B cell (primary cell): ENCODE measurements at regions not wholly inside any gene's neighbourhood (a gene's known extent, or its start where the extent isn't known, plus 50 kb on each side); places are given as distances from the start of the nearest gene placed in this dataset.

Experiments used
- ATAC-seq: fragments of 200-7000 bp; cut with Tn5 transposase; one replicate; pipeline ENCODE4 v1.10.0; 2021; ENCODE audit warnings: low read depth, mild to moderate bottlenecking, moderate number of reproducible peaks, moderate library complexity
- CTCF ChIA-PET: fragments of 350-600 bp; sonication (Branson Sonifier 250); formaldehyde crosslinking; loops from one replicate; lab custom pipeline; 2021; ENCODE audit warnings: antibody characterized with exemption, inconsistent platforms; lab: Charles Lee
- POLR2A ChIA-PET: fragments of 350-600 bp; sonication (Branson Sonifier 250); formaldehyde crosslinking; loops from one replicate; lab custom pipeline; 2021; ENCODE audit warnings: antibody characterized with exemption; lab: Charles Lee
- DNase-seq: peaks from one replicate; pipeline ENCODE4 v3.0.0; 2013
- H2AFZ ChIP-seq: 2 replicates; pipeline ENCODE4 v1.6.1; 2012; ENCODE audit warnings: mild to moderate bottlenecking, low read depth, low read length; ENCODE audit not compliant: insufficient read depth, poor library complexity, severe bottlenecking
- H3K27ac ChIP-seq, 2 donors: 1 replicate in 1 of 2; 2 replicates in 1 of 2; pipeline ENCODE4 v1.5.1; 2012 to 2013; ENCODE audit warnings: low read length in 2 of 2, mild to moderate bottlenecking in 2 of 2, moderate library complexity in 1 of 2
- H3K27me3 ChIP-seq, 4 experiments: fragments of 200-600 bp in 1 of 4; sonication (generic) in 1 of 4; replicated peaks in 1 of 4; 1 replicate in 2 of 4; 2 replicates in 2 of 4; pipeline versions ENCODE4 v1.6.1 to v1.7.0; 2013 to 2016; ENCODE audit warnings: low read length in 3 of 4, mild to moderate bottlenecking in 2 of 4, mixed read lengths in 1 of 4, moderate library complexity in 1 of 4; ENCODE audit not compliant: insufficient read depth in 4 of 4, control insufficient read depth in 3 of 4; ENCODE audit errors: control extremely low read depth in 1 of 4
- H3K36me3 ChIP-seq, 2 experiments: replicated peaks in 1 of 2; 1 replicate in 1 of 2; 2 replicates in 1 of 2; pipeline versions ENCODE4 v1.6.1 to v1.7.1; 2013; ENCODE audit warnings: low read length in 1 of 2; ENCODE audit not compliant: insufficient read depth in 2 of 2, control insufficient read depth in 1 of 2; ENCODE audit errors: control extremely low read depth in 1 of 2, extremely low read depth in 1 of 2
- H3K4me1 ChIP-seq, 2 donors: fragments of 200-600 bp in 1 of 2; sonication (generic) in 1 of 2; 1 replicate in 1 of 2; 2 replicates in 1 of 2; pipeline versions ENCODE4 v1.5.1 to v1.6.1; 2013 to 2017; ENCODE audit warnings: low read length in 2 of 2; ENCODE audit not compliant: control insufficient read depth in 2 of 2, insufficient read depth in 2 of 2
- H3K4me2 ChIP-seq: replicated peaks from 2 replicates; pipeline ENCODE3; 2012; ENCODE audit warnings: mild to moderate bottlenecking, low read depth, low read length; ENCODE audit not compliant: poor library complexity, severe bottlenecking
- H3K4me3 ChIP-seq, 5 experiments: fragments of 200-600 bp in 1 of 5; sonication (generic) in 1 of 5; 1 replicate in 3 of 5; 2 replicates in 2 of 5; pipeline versions ENCODE4 v1.5.1 to v1.7.0; 2011 to 2016; ENCODE audit warnings: low read length in 4 of 5, mild to moderate bottlenecking in 4 of 5, low read depth in 2 of 5, control low read depth in 1 of 5, moderate library complexity in 1 of 5; ENCODE audit not compliant: insufficient read depth in 1 of 5; ENCODE audit errors: control extremely low read depth in 1 of 5, extremely low read depth in 1 of 5
- H3K79me2 ChIP-seq: fragments of 200-600 bp; sonication (generic); one replicate; pipeline ENCODE4 v1.6.0; 2016; ENCODE audit warnings: low read length; ENCODE audit not compliant: control insufficient read depth, insufficient read depth
- H3K9ac ChIP-seq: fragments of 200-600 bp; sonication (generic); 2 replicates; pipeline ENCODE4 v1.6.1; 2017; ENCODE audit warnings: mild to moderate bottlenecking, low read length, moderate library complexity
- H3K9me3 ChIP-seq, 3 donors: one replicate each; pipeline versions ENCODE4 v1.6.1 to v1.7.1; 2013; ENCODE audit warnings: low read length in 2 of 3; ENCODE audit not compliant: control insufficient read depth in 2 of 3, insufficient read depth in 1 of 3; ENCODE audit errors: control extremely low read depth in 1 of 3
- H4K20me1 ChIP-seq: 2 replicates; pipeline ENCODE4 v1.6.0; 2012; ENCODE audit warnings: mild to moderate bottlenecking, low read length; ENCODE audit not compliant: insufficient read depth, control insufficient read depth, poor library complexity, severe bottlenecking
- H3K27ac Mint-ChIP-seq: one replicate; pipeline ENCODE4 v1.8.0; 2021; ENCODE audit warnings: mixed read lengths
- H3K27me3 Mint-ChIP-seq: one replicate; pipeline ENCODE4 v1.8.0; 2021; ENCODE audit warnings: mixed read lengths
- H3K4me1 Mint-ChIP-seq: one replicate; pipeline ENCODE4 v1.8.0; 2021; ENCODE audit warnings: mixed read lengths
- H3K4me3 Mint-ChIP-seq: one replicate; pipeline ENCODE4 v1.8.0; 2021; ENCODE audit warnings: mixed read lengths
- H3K9me3 Mint-ChIP-seq: one replicate; pipeline ENCODE4 v1.8.0; 2022; ENCODE audit warnings: mixed read lengths; ENCODE audit not compliant: insufficient read depth
- CTCF ChIP-seq: fragments of 200-600 bp; IDR thresholded peaks from one replicate; pipeline ENCODE4 v1.8.0; 2022; ENCODE audit warnings: antibody characterized with exemption, mild to moderate bottlenecking
- EZH2 ChIP-seq: IDR thresholded peaks from 2 replicates; pipeline ENCODE4 v1.6.1; 2012; ENCODE audit warnings: borderline replicate concordance, low read depth, mild to moderate bottlenecking, moderate library complexity, low read length; ENCODE audit not compliant: insufficient read depth, poor library complexity, severe bottlenecking
- WGBS: methylation state at CpG from one replicate; pipeline ENCODE4 v1.1.5; 2013; ENCODE audit warnings: missing lambda C conversion rate; ENCODE audit not compliant: insufficient coverage; 5-methylcytosine and 5-hydroxymethylcytosine counted together
- intact Hi-C: fragments of 100-400 bp; cut with micrococcal nuclease; formaldehyde crosslinking; loops from one replicate; pipeline ENCODE4 v1.10.0; 2022

GRCh38 chr14:56976211-56976610, 165.9 kb upstream of the OTX2 start:
- ATAC-seq (no peak), DNase-seq (no peak)
- WGBS, result no CpG with 5 or more reads among the region's 2 CpGs
- no peak overlapping the region for H3K27ac Mint-ChIP-seq
- TF ChIP-seq EZH2 (no peak), CTCF (no peak)
- Histone ChIP-seq H3K4me1 (no peaks in the 10 kb centered on the region), H2AFZ (no peak overlapping the region), H4K20me1 (no peaks in the 10 kb centered on the region), H3K36me3 (no peaks in the 10 kb centered on the region), H3K9me3 (no peaks in the 10 kb centered on the region), H3K27ac (no peak overlapping the region), H3K4me3 (no peak overlapping the region), H3K79me2 (no peaks in the 10 kb centered on the region), H3K4me2 (no peak overlapping the region), H3K27me3 (no peaks in the 10 kb centered on the region), H3K9ac (no peak overlapping the region)
- no peaks in the 10 kb centered on the region for H3K4me1 Mint-ChIP-seq
- peaks cover 19% of the 10 kb centered on the region for H3K27me3 Mint-ChIP-seq
- CTCF ChIA-PET, result no interaction called here
- no peak overlapping the region for H3K4me3 Mint-ChIP-seq
- POLR2A ChIA-PET, result no interaction called here
- intact Hi-C loops, result no loop called here
- no peaks in the 10 kb centered on the region for H3K9me3 Mint-ChIP-seq

GRCh38 chr14:56975521-56975920, 165.2 kb upstream of the OTX2 start:
- POLR2A ChIA-PET, result no interaction called here
- ATAC-seq, result no peak

More at GRCh38 chr14:56975521-56975920, 165.2 kb upstream of the OTX2 start:
- TF ChIP-seq CTCF (no peak), EZH2 (no peak)
- Histone ChIP-seq H3K79me2 (no peaks in the 10 kb centered on the region), H4K20me1 (no peaks in the 10 kb centered on the region), H3K9ac (no peak overlapping the region), H3K27me3 (no peaks in the 10 kb centered on the region), H3K36me3 (no peaks in the 10 kb centered on the region), H3K4me1 (no peaks in the 10 kb centered on the region), H3K9me3 (no peaks in the 10 kb centered on the region), H2AFZ (no peak overlapping the region), H3K4me3 (no peak overlapping the region), H3K4me2 (no peak overlapping the region), H3K27ac (no peak overlapping the region)
- Mint-ChIP-seq H3K4me1 (no peaks in the 10 kb centered on the region), H3K4me3 (no peak overlapping the region), H3K9me3 (no peaks in the 10 kb centered on the region), H3K27ac (no peak overlapping the region), H3K27me3 (peaks cover 18% of the 10 kb centered on the region)
- WGBS, result no CpG with 5 or more reads among the region's 4 CpGs
- CTCF ChIA-PET, result no interaction called here
- intact Hi-C loops, result no loop called here
- no peak for DNase-seq
